AG10803 (cell line): ENCODE measurements at regions not wholly inside any gene's neighbourhood (a gene's known extent, or its start where the extent isn't known, plus 50 kb on each side); places are given as distances from the start of the nearest gene placed in this dataset.

ENCODE experiments used
- DNase-seq: peaks from one replicate; pipeline ENCODE4 v3.0.0; 2010; ENCODE audit warnings: low read depth
- H3K4me3 ChIP-seq: 2 replicates; pipeline ENCODE4 v1.5.1; 2011; ENCODE audit warnings: mild to moderate bottlenecking, low read length, control low read depth
- TF ChIP-seq, protein P1 (sequence below): conservative IDR thresholded peaks from 2 replicates; pipeline ENCODE4 v1.5.1; 2011; ENCODE audit warnings: mild to moderate bottlenecking, low read length, control low read depth, inconsistent platforms

DNA sequence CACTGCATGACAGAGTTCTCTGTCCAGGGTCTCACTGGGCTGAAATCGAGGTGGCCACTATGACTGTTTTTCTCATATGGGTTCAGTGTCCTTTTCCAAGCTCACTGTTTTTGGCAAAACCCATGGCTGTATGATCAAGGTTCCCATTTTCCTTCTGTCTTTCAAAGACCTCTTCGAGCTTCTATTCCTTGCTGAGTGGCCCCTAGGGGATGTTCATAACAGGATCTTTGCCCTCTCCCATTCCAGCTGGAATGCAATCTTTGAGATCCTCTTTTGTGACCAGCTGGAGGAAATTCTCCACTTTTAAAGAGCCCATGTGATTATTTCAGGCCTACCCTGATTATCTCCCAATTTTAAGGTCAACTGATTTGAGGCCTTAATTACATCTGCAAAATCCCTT lies 572.5 kb upstream of the SLC10A2 start:
- TF ChIP-seq, protein P1, sequence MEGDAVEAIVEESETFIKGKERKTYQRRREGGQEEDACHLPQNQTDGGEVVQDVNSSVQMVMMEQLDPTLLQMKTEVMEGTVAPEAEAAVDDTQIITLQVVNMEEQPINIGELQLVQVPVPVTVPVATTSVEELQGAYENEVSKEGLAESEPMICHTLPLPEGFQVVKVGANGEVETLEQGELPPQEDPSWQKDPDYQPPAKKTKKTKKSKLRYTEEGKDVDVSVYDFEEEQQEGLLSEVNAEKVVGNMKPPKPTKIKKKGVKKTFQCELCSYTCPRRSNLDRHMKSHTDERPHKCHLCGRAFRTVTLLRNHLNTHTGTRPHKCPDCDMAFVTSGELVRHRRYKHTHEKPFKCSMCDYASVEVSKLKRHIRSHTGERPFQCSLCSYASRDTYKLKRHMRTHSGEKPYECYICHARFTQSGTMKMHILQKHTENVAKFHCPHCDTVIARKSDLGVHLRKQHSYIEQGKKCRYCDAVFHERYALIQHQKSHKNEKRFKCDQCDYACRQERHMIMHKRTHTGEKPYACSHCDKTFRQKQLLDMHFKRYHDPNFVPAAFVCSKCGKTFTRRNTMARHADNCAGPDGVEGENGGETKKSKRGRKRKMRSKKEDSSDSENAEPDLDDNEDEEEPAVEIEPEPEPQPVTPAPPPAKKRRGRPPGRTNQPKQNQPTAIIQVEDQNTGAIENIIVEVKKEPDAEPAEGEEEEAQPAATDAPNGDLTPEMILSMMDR: no peak
- DNase-seq: no peak
- H3K4me3 ChIP-seq: no peak overlapping the region

- TF ChIP-seq, protein P1: no peak
- H3K4me3 ChIP-seq: no peak overlapping the region
- no peak for DNase-seq
These were observed 567.8 kb upstream of the SLC10A2 start for GRCh38 chr13:103634066-103634465.

DNA sequence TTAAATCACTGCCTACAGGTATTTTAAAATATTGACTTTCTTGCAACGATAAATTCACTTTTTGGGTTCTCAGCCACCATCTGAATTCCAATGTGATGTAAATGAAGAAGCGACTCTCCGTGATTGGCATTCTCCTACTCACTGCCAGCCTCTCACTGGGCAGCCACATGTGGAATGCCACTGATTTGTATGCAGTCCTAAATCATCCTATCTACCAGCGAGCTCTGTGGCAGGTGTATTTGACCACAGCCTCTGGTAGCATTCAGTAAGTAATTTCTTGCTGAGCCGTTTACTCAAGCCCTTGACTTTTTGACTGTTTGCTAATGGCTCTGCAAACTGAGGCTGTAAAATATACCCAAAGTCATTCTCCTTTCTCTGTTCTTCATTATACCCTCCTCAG lies 559.0 kb upstream of the SLC10A2 start:
- TF ChIP-seq, protein P1: no peak
- no peak for DNase-seq
- no peak overlapping the region for H3K4me3 ChIP-seq

DNA sequence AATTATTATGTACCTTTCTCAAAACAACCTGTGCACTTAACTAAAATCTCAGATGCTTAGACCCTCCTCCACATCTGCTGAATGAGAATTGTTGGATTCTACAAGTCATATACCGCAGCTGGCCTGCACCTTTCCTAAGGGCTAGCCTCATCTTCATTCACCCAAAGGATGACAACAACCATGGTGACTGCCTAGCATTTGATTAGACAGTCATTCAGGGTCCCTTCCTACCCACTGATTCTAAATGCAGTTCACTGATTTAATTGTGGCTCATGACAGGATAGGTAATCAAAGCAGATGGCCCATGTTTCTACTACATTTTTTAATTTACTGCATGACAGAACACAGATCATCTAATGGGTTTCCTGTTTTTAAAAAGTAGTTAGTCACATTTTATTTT lies 551.9 kb upstream of the SLC10A2 start:
- H3K4me3 ChIP-seq: no peak overlapping the region
- TF ChIP-seq, protein P1: no peak
- no peak for DNase-seq

- DNase-seq: no peak
- TF ChIP-seq, protein P1: no peak
- H3K4me3 ChIP-seq: no peak overlapping the region
These were observed 549.6 kb upstream of the SLC10A2 start for GRCh38 chr13:103615771-103616170.

GRCh38 chr13:103614761-103615160 lies 548.5 kb upstream of the SLC10A2 start:
- H3K4me3 ChIP-seq: no peak overlapping the region
- TF ChIP-seq, protein P1: no peak
- DNase-seq: no peak

DNA sequence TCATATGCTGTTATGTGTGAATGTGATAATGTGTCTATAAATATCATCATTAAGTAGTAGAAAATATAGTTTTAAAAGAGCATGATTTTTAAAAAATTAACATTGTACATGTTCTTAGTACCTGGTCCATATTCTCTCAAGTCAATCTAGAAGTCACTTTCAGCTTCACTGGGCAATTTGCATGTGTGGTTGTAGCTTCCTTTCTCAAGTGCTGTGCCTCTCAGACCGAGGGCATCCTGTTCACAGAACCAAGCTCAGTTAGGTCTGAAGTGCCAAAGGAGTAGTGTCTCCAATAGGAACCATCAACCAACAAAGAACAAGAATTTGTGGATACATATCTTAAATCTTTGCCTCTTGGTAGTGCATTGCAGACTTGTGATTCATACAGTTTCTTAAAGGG lies 541.8 kb upstream of the SLC10A2 start:
- TF ChIP-seq, protein P1: no peak
- DNase-seq: no peak
- no peak overlapping the region for H3K4me3 ChIP-seq
